ENCODE measurements at regions not wholly inside any gene's neighbourhood (a gene's known extent, or its start where the extent isn't known, plus 50 kb on each side); places are given as distances from the start of the nearest gene placed in this dataset.

GRCh38 chr20:10958279-10958678, 284.5 kb upstream of the JAG1 start:
- DNase-seq (ENCODE audit: low spot score) = no peak

DNA sequence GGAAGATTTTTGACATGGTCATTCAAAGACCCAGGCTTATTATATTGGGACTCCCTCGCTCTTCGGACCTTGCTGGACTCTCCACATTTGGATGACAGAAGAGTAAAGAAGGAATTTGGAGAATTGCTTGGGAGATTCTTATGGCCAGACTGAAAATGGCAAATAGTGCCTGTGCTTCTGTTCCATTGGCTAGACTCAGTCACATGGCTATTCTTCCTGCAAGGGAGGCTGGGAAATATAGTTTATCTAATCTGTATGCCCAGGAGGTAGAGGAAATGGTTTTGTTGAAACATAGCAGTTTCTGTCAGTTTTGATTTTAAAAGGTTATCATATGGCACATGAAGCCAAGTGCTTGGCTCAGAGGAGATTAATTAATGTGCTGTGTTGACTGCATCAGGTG, 286.6 kb upstream of the JAG1 start:
- DNase-seq (ENCODE audit: low spot score) = no peak

DNA sequence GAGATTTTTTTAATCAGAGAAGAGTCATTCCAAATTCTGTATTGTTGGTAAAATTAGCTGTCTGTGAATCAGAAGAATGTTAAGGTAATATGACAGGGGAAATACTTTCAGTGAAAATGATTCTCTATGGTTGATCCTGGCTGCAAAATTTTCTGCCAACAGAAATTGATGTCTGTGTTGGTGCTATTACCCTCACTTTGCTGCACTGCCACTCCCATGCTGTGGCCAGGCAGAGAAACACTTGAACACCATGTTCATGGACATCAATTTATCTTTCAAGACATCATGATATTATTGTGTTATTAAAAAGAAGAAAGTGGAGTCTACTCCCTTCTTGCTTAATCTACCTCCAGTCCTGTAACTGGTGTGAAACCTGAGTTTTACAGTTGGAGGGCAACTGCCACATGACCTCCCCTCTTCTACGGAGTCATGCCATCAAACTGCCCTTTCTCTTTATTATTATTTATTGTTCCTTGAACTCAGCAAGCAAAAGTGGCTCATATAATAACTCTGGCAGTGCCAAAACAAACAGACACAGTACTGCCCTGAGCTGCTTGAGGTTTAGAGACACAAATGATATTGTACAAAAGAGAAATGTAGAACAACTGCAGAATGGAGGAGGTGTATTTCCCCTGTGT, 288.0 kb upstream of the JAG1 start:
- no peak for DNase-seq (ENCODE audit: low spot score)

GRCh38 chr20:10962937-10963336, 289.1 kb upstream of the JAG1 start:
- no peak for DNase-seq (ENCODE audit: low spot score)

- DNase-seq (ENCODE audit: low spot score) = no peak
Observed at GRCh38 chr20:10963717-10964266, 290.0 kb upstream of the JAG1 start.

DNA sequence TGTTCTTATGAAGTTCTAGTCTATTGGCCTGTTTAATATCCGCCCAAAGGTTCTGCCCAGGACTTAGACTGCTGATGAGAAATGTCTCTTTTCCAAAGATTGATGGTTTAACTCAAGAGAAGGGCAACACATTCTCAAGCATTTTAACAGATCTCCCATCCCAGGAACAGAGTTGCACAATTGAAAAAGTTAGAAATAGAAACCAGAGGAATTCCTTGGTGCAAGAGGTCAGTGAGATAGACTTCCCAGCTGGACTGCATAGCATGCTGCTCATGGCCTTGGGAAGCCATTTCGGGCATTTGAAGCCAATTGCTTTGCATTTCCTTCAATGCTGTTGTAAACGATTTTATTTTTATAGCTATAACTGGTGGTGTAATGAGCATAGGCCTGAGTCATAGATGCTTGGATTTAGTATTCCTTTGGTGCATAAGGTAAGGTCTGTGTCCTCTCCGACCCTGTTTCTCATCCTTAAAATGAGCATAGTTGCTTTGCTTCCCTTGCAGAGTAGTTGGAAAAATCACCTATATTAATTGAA, 292.2 kb upstream of the JAG1 start:
- no peak for DNase-seq (ENCODE audit: low spot score)

DNA sequence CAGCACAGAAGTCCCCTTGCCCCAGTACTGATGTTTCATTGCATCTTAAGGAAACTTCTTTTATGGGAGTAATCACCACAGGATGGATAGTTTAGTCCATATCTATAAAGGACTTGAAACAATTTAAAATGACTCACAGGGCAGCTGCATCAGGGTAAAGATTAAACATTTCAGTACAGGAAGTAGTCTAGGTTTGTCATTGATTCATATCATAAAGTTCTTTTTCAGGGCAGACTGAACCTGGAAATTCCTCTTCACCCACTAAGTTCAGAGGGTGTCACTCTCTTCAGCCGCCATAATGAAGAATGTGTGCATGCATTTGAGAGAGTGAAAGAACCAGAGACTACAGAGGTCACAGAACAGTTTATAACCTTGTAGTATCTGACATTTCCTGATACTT, 296.3 kb upstream of the JAG1 start:
- no peak for DNase-seq (ENCODE audit: low spot score)

DNA sequence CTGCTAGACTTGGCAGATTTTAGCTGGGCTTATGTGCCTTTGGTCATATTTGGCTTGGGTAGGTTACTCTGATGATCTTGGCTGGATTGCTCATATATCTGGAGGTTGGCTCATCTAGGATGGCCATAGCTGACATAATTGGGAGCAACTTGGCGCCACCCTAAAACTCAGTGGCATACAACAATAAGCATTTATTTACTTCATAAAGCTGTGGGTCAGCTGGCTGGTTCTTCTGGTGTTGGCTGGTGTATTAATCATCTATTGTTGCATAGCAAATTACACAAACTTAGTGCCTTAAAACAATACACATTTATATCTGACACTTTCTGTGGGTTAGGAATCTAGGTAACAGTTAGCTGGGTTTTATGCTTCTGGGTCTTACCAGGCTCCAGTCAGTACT, 297.3 kb upstream of the JAG1 start:
- DNase-seq (ENCODE audit: low spot score) = no peak

DNA sequence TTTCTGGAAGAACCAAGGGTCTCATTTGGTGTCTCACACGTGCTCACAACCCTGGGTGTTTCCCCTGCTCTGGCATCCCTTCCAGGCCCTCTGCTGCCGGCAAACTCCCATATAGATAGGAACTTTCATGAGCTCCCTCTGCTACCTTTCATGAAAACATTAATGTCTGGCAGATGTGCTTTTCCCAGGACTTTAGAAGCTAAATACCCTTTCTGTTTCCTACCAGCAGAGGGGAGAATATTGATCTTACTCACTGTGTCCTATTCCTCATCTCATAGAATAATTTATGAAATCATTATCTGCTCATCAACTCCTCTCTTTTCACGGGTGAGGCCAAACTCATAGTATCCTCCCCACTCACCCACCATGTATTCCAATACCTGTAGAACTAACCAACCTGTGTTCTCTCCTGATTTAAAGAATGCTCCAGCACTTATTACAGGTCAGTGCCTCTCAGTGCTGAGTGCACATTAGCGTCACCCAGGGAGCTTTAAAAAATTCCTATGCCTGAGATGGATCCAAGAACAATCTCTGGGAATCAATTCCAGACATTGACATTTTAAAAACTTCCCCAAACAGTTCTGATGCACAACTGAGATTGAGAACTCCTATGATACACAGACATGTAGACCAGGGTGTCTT, 298.5 kb upstream of the JAG1 start:
- DNase-seq (ENCODE audit: low spot score) = no peak

GRCh38 chr20:10976051-10976450, 302.3 kb upstream of the JAG1 start:
- no peak for DNase-seq (ENCODE audit: low spot score)

GRCh38 chr20:10978019-10978702, 304.4 kb upstream of the JAG1 start:
- DNase-seq (ENCODE audit: low spot score) = no peak

GRCh38 chr20:10978713-10979112, 304.9 kb upstream of the JAG1 start:
- no peak for DNase-seq (ENCODE audit: low spot score)

- no peak for DNase-seq (ENCODE audit: low spot score)
Observed at GRCh38 chr20:10982692-10983091, 308.9 kb upstream of the JAG1 start.

GRCh38 chr20:10984294-10984693, 310.5 kb upstream of the JAG1 start:
- DNase-seq (ENCODE audit: low spot score) = no peak

GRCh38 chr20:10984913-10985312, 311.1 kb upstream of the JAG1 start:
- no peak for DNase-seq (ENCODE audit: low spot score)

DNA sequence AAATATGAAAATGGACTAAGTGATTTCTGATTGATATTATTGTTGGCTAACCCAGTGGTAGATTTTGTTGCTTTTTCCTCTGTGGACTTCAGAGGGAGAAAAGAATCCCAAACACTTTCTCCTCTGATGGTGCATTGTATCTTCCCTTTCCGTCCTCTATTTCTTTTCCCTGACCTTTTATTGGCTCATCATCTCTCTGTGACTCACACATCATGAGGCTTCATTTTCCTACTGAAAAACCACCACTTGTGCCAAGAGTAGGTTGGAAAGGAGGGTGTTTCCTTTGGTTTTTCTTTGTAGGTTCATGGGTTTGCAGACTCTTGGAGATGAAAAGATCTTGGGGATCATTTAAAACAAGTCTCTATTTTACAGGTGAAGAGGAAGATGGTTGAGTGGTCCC, 311.7 kb upstream of the JAG1 start:
- DNase-seq (ENCODE audit: low spot score) = no peak

DNA sequence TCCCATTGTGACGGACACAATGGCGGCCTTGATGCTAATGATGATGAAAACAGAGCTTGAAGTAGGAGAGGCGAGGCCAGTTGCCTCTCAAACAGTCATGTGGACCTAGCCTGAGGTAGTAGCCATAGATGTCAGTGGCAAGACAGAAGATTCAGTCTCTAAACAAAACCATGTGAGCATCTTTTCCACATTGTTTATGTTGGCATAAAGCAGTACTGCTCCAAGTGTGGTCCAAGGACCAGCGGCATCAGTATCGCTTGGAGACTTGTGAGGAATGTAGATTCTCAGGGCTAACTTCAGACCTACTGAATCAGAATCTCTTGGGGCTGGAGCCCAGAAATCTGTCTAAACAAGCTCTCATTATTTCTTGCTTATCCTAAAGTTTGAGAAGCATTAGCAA, 312.8 kb upstream of the JAG1 start:
- no peak for DNase-seq (ENCODE audit: low spot score)

DNA sequence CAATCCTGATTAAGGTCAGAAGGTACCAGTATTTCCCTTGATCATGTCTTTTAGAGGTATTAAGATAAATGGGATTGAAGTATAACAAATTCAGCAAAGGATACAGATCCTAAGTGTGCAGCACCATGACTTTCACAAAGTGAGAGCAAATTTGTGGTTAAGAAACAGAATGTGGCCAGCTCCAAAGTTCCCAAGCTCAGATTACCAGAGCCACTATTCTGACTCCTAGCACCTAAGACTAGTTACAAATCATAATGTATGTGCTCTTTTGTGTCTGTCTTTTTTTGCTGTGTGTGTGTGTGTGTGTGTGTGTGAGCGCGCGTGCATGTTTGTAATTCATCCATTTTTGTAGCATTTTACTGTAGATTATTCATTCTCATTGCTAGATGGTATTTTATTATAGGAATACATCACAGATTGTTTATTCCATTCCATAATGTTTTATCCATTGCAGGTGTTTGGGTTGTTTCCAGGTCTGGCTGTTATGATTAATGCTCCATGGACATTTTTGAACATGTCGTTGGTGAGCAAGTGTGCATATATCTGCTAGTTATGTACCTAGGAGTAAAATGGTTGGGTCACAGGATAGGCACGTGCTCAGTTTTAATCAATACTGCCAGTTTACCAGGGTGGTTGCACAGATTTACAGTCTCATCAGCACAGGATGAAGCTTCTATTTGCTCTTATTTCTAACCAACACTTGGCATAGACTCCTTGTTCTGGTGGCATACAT, 314.0 kb upstream of the JAG1 start:
- DNase-seq (ENCODE audit: low spot score) = no peak

- no peak for DNase-seq (ENCODE audit: low spot score)
Observed at GRCh38 chr20:10990625-10991382, 317.0 kb upstream of the JAG1 start.

GRCh38 chr20:10992731-10993130, 318.9 kb upstream of the JAG1 start:
- DNase-seq (ENCODE audit: low spot score) = no peak

DNA sequence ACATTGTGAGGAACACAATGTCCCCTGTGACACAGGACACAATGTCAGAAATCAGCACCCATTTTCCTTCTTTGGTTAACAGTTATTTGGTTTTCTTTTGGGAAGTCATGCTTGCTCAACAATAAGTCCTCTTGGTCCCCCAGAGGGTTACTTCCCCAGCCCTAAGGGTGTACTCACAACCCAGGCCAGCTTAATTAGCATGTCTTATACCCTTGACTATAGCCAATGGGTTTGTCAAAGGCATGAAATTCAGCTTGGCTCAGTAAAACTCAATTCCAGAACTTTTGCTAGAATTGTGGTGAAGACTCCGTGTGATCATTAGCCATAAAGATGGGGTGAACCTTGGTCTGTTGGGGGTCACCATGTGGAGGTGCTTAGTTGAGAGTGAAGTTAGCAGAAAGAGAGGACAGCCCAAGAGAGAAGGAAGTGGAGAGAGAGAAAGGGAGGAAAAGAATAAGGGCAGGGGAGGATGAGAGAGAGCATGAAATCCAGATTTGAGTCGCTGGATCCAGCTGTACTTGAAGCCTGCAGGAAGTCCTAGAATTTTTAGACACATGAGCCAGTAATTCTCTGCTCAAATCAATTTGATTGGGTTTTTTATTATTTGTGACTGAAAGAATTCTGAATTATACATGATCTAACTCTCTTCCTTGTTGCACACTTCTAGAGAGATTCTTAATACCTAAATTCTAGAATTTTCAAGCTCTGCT, 321.3 kb upstream of the JAG1 start:
- no peak for DNase-seq (ENCODE audit: low spot score)
